Kasumi-1 (cell line): ENCODE measurements at regions not wholly inside any gene's neighbourhood (a gene's known extent, or its start where the extent isn't known, plus 50 kb on each side); places are given as distances from the start of the nearest gene placed in this dataset.

Experiments used
- DNase-seq, 2 experiments: peaks; one replicate each; lab custom pipeline; 2025; lab: John Stamatoyannopoulos, UW

- no peak for DNase-seq
These were observed 492.9 kb upstream of the TBX3 start for GRCh38 chr12:115176741-115177400.

- no peak for DNase-seq
These were observed 490.9 kb upstream of the TBX3 start for GRCh38 chr12:115174920-115175319.

GRCh38 chr12:115172521-115172920 lies 488.5 kb upstream of the TBX3 start:
- DNase-seq: no peak

- DNase-seq: no peak
These were observed 486.0 kb upstream of the TBX3 start for GRCh38 chr12:115169981-115170380.

- no peak for DNase-seq
These were observed 482.8 kb upstream of the TBX3 start for GRCh38 chr12:115166698-115167315.

- no peak for DNase-seq
These were observed 479.7 kb upstream of the TBX3 start for GRCh38 chr12:115163710-115164109.

- DNase-seq: no peak
These were observed 476.5 kb upstream of the TBX3 start for GRCh38 chr12:115160271-115161128.

- no peak for DNase-seq
These were observed 474.8 kb upstream of the TBX3 start for GRCh38 chr12:115158816-115159215.

- DNase-seq: no peak
These were observed 472.0 kb upstream of the TBX3 start for GRCh38 chr12:115155665-115156645.

- DNase-seq: no peak
These were observed 465.9 kb upstream of the TBX3 start for GRCh38 chr12:115149685-115150378.

GRCh38 chr12:115149279-115149678 lies 465.3 kb upstream of the TBX3 start:
- DNase-seq: no peak

GRCh38 chr12:115147916-115148315 lies 463.9 kb upstream of the TBX3 start:
- DNase-seq: no peak

- no peak for DNase-seq
These were observed 462.5 kb upstream of the TBX3 start for GRCh38 chr12:115146453-115146852.

- no peak for DNase-seq
These were observed 460.4 kb upstream of the TBX3 start for GRCh38 chr12:115144425-115144824.

- DNase-seq: no peak
These were observed 457.1 kb upstream of the TBX3 start for GRCh38 chr12:115140981-115141655.

- no peak for DNase-seq
These were observed 454.0 kb upstream of the TBX3 start for GRCh38 chr12:115137812-115138521.

- DNase-seq: no peak
These were observed 451.8 kb upstream of the TBX3 start for GRCh38 chr12:115135800-115136211.

- DNase-seq: no peak
These were observed 450.3 kb upstream of the TBX3 start for GRCh38 chr12:115134298-115134697.

- no peak for DNase-seq
These were observed 448.9 kb upstream of the TBX3 start for GRCh38 chr12:115132905-115133304.

- DNase-seq: no peak
These were observed 448.2 kb upstream of the TBX3 start for GRCh38 chr12:115132145-115132544.
